SK-N-SH (cell line): ENCODE measurements at regions not wholly inside any gene's neighbourhood (a gene's known extent, or its start where the extent isn't known, plus 50 kb on each side); places are given as distances from the start of the nearest gene placed in this dataset.

Source experiments
- CTCF ChIA-PET: fragments of 300-600, 350-600 bp; formaldehyde crosslinking; extraction: SDS; loops from one replicate; lab custom pipeline; 2021; lab: Yijun Ruan, JAX
- POLR2A ChIA-PET: fragments of 350-600 bp; sonication (Branson Sonifier 250); formaldehyde crosslinking; extraction: SDS; loops from one replicate; lab custom pipeline; 2020; ENCODE audit warnings: antibody characterized with exemption, inconsistent platforms; lab: Yijun Ruan, JAX
- DNase-seq: peaks from one replicate; pipeline ENCODE4 v3.0.0; 2012
- H2AFZ ChIP-seq: fragments of 200-600 bp; sonication (generic); 2 replicates; pipeline ENCODE4 v1.8.1; 2016; ENCODE audit warnings: antibody characterized with exemption, mild to moderate bottlenecking, low read depth
- H3F3A ChIP-seq: fragments of 200-600 bp; sonication (generic); replicated peaks from 2 replicates; pipeline ENCODE3; 2016; ENCODE audit warnings: antibody characterized with exemption, mild to moderate bottlenecking; ENCODE audit not compliant: insufficient read depth
- H3K27ac ChIP-seq, 2 experiments: fragments of 200-500 bp in 1 of 2; fragments of 200-600 bp in 1 of 2; sonication (Bioruptor generic) in 1 of 2; sonication (generic), shearing (Covaris generic) in 1 of 2; 2 replicates each; pipeline versions ENCODE4 v1.5.1 to v1.6.1; 2014 to 2016; ENCODE audit warnings: low read depth in 2 of 2, inconsistent platforms in 1 of 2, low read length in 1 of 2, mild to moderate bottlenecking in 1 of 2, mixed read lengths in 1 of 2
- H3K27me3 ChIP-seq: fragments of 200-600 bp; sonication (generic), shearing (Covaris generic); 2 replicates; pipeline ENCODE4 v1.6.1; 2016; ENCODE audit warnings: mixed run types; ENCODE audit not compliant: insufficient read depth
- H3K36me3 ChIP-seq, 2 experiments: fragments of 200-500 bp in 1 of 2; fragments of 200-600 bp in 1 of 2; sonication (Bioruptor generic) in 1 of 2; sonication (generic) in 1 of 2; replicated peaks in 1 of 2; 2 replicates each; pipeline versions ENCODE3 to v1.5.1; 2014 to 2016; ENCODE audit warnings: low read length in 1 of 2, mild to moderate bottlenecking in 1 of 2; ENCODE audit not compliant: insufficient read depth in 2 of 2, control insufficient read depth in 1 of 2
- H3K4me1 ChIP-seq, 2 experiments: fragments of 200-500 bp in 1 of 2; fragments of 200-600 bp in 1 of 2; sonication (Bioruptor generic) in 1 of 2; sonication (generic), shearing (Covaris generic) in 1 of 2; 2 replicates each; pipeline versions ENCODE4 v1.5.1 to v1.6.1; 2014 to 2016; ENCODE audit warnings: low read depth in 1 of 2, low read length in 1 of 2, mixed run types in 1 of 2; ENCODE audit not compliant: insufficient read depth in 2 of 2, control insufficient read depth in 1 of 2
- H3K4me2 ChIP-seq: fragments of 200-600 bp; sonication (generic), shearing (Covaris generic); 2 replicates; pipeline ENCODE4 v1.6.1; 2017; ENCODE audit warnings: mixed run types
- H3K4me3 ChIP-seq, 2 experiments: fragments of 200-500 bp in 1 of 2; fragments of 200-600 bp in 1 of 2; sonication (Bioruptor generic) in 1 of 2; sonication (generic), shearing (Covaris generic) in 1 of 2; 2 replicates each; pipeline versions ENCODE4 v1.5.1 to v1.8.1; 2014 to 2016; ENCODE audit warnings: low read depth in 2 of 2, inconsistent platforms in 1 of 2, low read length in 1 of 2, mild to moderate bottlenecking in 1 of 2, mixed read lengths in 1 of 2, moderate library complexity in 1 of 2
- H3K79me2 ChIP-seq: fragments of 200-600 bp; sonication (generic); 2 replicates; pipeline ENCODE4 v1.8.1; 2017; ENCODE audit warnings: mild to moderate bottlenecking; ENCODE audit not compliant: insufficient read depth
- H3K9ac ChIP-seq: fragments of 200-600 bp; sonication (generic); 2 replicates; pipeline ENCODE4 v1.6.1; 2017; ENCODE audit warnings: mixed run types
- H3K9me2 ChIP-seq: fragments of 200-600 bp; sonication (generic); 2 replicates; pipeline ENCODE4 v1.6.1; 2017; ENCODE audit warnings: mixed run types
- H3K9me3 ChIP-seq: fragments of 200-600 bp; sonication (generic); 2 replicates; pipeline ENCODE4 v1.6.1; 2017; ENCODE audit warnings: mixed run types, mild to moderate bottlenecking, moderate library complexity
- H4K20me1 ChIP-seq: fragments of 200-600 bp; sonication (generic); 2 replicates; pipeline ENCODE4 v1.6.1; 2017; ENCODE audit warnings: mild to moderate bottlenecking, mixed run types; ENCODE audit not compliant: insufficient read depth
- ELF1 ChIP-seq: IDR thresholded peaks from 2 replicates; pipeline ENCODE4 v1.4.0; 2012
- FOXJ3 ChIP-seq: sonication (generic); formaldehyde crosslinking; IDR thresholded peaks from 2 replicates; pipeline ENCODE4 v1.5.1; 2020; ENCODE audit warnings: mild to moderate bottlenecking, missing genetic modification reagents
- GABPA ChIP-seq: IDR thresholded peaks from 2 replicates; pipeline ENCODE4 v1.4.0; 2012; ENCODE audit warnings: low read depth, mild to moderate bottlenecking
- GATA2 ChIP-seq: sonication (generic); formaldehyde crosslinking; IDR thresholded peaks from 2 replicates; pipeline ENCODE4 v1.5.0; 2020; ENCODE audit warnings: mild to moderate bottlenecking, missing genetic modification reagents
- NFIC ChIP-seq: IDR thresholded peaks from 2 replicates; pipeline ENCODE4 v1.4.0; 2012; ENCODE audit warnings: borderline replicate concordance
- NRF1 ChIP-seq: IDR thresholded peaks from 2 replicates; pipeline ENCODE4 v1.6.1; 2012; ENCODE audit warnings: low read depth, mild to moderate bottlenecking, low read length
- PBX3 ChIP-seq: IDR thresholded peaks from 2 replicates; pipeline ENCODE4; 2012
- RCOR1 ChIP-seq: fragments of 150-350 bp; IDR thresholded peaks from 2 replicates; pipeline ENCODE4 v1.6.1; 2017; ENCODE audit warnings: antibody characterized with exemption, low read length
- SIN3A ChIP-seq: IDR thresholded peaks from 2 replicates; pipeline ENCODE4 v1.6.1; 2012; ENCODE audit warnings: low read depth, mild to moderate bottlenecking, low read length, moderate library complexity, borderline replicate concordance
- SMC3 ChIP-seq: IDR thresholded peaks from 2 replicates; pipeline ENCODE4 v1.6.1; 2012; ENCODE audit warnings: low read depth, low read length, improper control_type of control experiment
- TAF1 ChIP-seq: IDR thresholded peaks from 2 replicates; pipeline ENCODE4 v1.6.1; 2012; ENCODE audit warnings: low read depth, mild to moderate bottlenecking, low read length, moderate library complexity, borderline replicate concordance
- TCF12 ChIP-seq: IDR thresholded peaks from 2 replicates; pipeline ENCODE4 v1.4.0; 2012
- TEAD4 ChIP-seq: IDR thresholded peaks from 2 replicates; pipeline ENCODE4 v1.4.0; 2012; ENCODE audit warnings: mild to moderate bottlenecking, borderline replicate concordance; ENCODE audit not compliant: insufficient read depth
- USF2 ChIP-seq: fragments of 150-350 bp; IDR thresholded peaks from 2 replicates; pipeline ENCODE4 v1.6.1; 2017; ENCODE audit warnings: antibody characterized with exemption, low read length, low read depth, borderline replicate concordance
- WGBS: methylation state at CpG from one replicate; pipeline ENCODE4 v1.1.6; 2017; ENCODE audit warnings: low lambda C conversion rate; 5-methylcytosine and 5-hydroxymethylcytosine counted together
- TF ChIP-seq, protein P1 (sequence below): IDR thresholded peaks from 2 replicates; pipeline ENCODE4 v1.4.0; 2012; ENCODE audit warnings: low read depth
- TF ChIP-seq, protein P2 (sequence below): IDR thresholded peaks from 2 replicates; pipeline ENCODE4 v1.4.0; 2012; ENCODE audit warnings: low read depth, borderline replicate concordance
- TF ChIP-seq, protein P3 (sequence below): fragments of 150-350 bp; IDR thresholded peaks from 2 replicates; pipeline ENCODE4 v1.6.1; 2016; ENCODE audit warnings: mild to moderate bottlenecking, low read depth, low read length

DNA sequence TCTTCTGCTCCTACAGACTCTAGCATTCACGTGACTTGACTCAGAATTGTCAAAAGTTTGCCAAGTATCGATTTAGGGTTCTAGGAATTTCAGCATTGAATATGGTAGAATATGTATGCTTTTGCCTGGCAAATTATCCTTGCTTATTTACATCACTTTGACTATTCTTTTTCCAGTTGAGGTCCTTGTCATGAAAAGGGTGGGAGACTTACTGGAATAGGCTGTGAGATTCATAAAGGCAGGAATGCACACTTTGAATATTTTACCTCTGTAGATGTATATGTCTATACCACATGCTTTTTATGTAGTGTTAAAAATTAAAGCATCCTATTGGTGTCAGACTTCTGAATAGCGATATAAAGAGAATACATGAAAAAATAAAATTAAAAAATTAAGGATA lies 378.8 kb upstream of the RARB start:
- Histone ChIP-seq H3K27me3 (no peaks in the 10 kb centered on the region), H3K36me3 (no peaks in the 10 kb centered on the region), H3K9me2 (no peaks in the 10 kb centered on the region), H3F3A (no peaks in the 10 kb centered on the region), H3K79me2 (no peaks in the 10 kb centered on the region), H4K20me1 (no peaks in the 10 kb centered on the region), H3K4me1 (peaks cover 0 to 10% of the 10 kb centered on the region in 2 experiments; a peak in 2 of 4 replicates), H2AFZ (no peak overlapping the region), H3K9me3 (no peaks in the 10 kb centered on the region), H3K27ac (no peak overlapping the region), H3K4me3 (no peak overlapping the region), H3K9ac (no peak overlapping the region), H3K4me2 (no peak overlapping the region)
- TF ChIP-seq SMC3 (no peak), FOXJ3 (no peak), NRF1 (no peak)
- CTCF ChIA-PET, result interaction anchor here (1.5 kb wide), 1 partner anchor 16 kb away, joined by 3 read pairs; no protein-coding TSS in a partner anchor
- no peak for DNase-seq
- POLR2A ChIA-PET, result no interaction called here
- 69% methylated on average over 3 of the region's 3 CpGs for WGBS

- TF ChIP-seq NFIC, result no peak
- TF ChIP-seq SMC3, result no peak
- TF ChIP-seq RCOR1, result no peak
- TF ChIP-seq, protein P1, sequence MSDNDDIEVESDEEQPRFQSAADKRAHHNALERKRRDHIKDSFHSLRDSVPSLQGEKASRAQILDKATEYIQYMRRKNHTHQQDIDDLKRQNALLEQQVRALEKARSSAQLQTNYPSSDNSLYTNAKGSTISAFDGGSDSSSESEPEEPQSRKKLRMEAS, result no peak
- TF ChIP-seq PBX3, result no peak
- TF ChIP-seq, protein P2, sequence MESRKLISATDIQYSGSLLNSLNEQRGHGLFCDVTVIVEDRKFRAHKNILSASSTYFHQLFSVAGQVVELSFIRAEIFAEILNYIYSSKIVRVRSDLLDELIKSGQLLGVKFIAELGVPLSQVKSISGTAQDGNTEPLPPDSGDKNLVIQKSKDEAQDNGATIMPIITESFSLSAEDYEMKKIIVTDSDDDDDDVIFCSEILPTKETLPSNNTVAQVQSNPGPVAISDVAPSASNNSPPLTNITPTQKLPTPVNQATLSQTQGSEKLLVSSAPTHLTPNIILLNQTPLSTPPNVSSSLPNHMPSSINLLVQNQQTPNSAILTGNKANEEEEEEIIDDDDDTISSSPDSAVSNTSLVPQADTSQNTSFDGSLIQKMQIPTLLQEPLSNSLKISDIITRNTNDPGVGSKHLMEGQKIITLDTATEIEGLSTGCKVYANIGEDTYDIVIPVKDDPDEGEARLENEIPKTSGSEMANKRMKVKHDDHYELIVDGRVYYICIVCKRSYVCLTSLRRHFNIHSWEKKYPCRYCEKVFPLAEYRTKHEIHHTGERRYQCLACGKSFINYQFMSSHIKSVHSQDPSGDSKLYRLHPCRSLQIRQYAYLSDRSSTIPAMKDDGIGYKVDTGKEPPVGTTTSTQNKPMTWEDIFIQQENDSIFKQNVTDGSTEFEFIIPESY, result no peak
- no peak for TF ChIP-seq TCF12
- no peak for TF ChIP-seq GABPA
- TF ChIP-seq, protein P3, sequence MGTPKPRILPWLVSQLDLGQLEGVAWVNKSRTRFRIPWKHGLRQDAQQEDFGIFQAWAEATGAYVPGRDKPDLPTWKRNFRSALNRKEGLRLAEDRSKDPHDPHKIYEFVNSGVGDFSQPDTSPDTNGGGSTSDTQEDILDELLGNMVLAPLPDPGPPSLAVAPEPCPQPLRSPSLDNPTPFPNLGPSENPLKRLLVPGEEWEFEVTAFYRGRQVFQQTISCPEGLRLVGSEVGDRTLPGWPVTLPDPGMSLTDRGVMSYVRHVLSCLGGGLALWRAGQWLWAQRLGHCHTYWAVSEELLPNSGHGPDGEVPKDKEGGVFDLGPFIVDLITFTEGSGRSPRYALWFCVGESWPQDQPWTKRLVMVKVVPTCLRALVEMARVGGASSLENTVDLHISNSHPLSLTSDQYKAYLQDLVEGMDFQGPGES, result no peak
- no peak for TF ChIP-seq TAF1
- TF ChIP-seq NRF1, result no peak
- no peak for TF ChIP-seq GATA2 (CRISPR knock-in tag)
- TF ChIP-seq ELF1, result no peak
- no peak for TF ChIP-seq SIN3A
- TF ChIP-seq TEAD4, result no peak
- no peak for TF ChIP-seq USF2
Measured at GRCh38 chr3:25053360-25053759, 374.7 kb upstream of the RARB start.

More at GRCh38 chr3:25053360-25053759, 374.7 kb upstream of the RARB start:
- Histone ChIP-seq H3F3A (no peaks in the 10 kb centered on the region), H3K4me2 (no peak overlapping the region), H3K27ac (no peak overlapping the region), H3K4me3 (no peak overlapping the region), H4K20me1 (no peaks in the 10 kb centered on the region), H2AFZ (no peak overlapping the region), H3K79me2 (no peaks in the 10 kb centered on the region), H3K9ac (no peak overlapping the region), H3K36me3 (no peaks in the 10 kb centered on the region), H3K4me1 (no peaks in the 10 kb centered on the region), H3K9me2 (no peaks in the 10 kb centered on the region), H3K9me3 (no peaks in the 10 kb centered on the region), H3K27me3 (no peaks in the 10 kb centered on the region)
- ChIA-PET POLR2A (no interaction called here), CTCF (no interaction called here)
- no peak for DNase-seq
- WGBS, result 64% methylated on average over 3 of the region's 3 CpGs
